IMR-90 (cell line): ENCODE measurements at regions not wholly inside any gene's neighbourhood (a gene's known extent, or its start where the extent isn't known, plus 50 kb on each side); places are given as distances from the start of the nearest gene placed in this dataset.

Experiments
- ATAC-seq: fragments of 200-7000 bp; cut with Tn5 transposase; 2 replicates; pipeline ENCODE4 v1.9.1; 2020; ENCODE audit warnings: low read depth, mild to moderate bottlenecking, moderate library complexity
- BruUV-seq: library from RNA; stranded (reverse); fragments of 400-500 nt; replicated peaks from 2 replicates; lab custom pipeline; 2021; lab: Mats Ljungman, UMichigan
- CTCF ChIA-PET: fragments of 300-600 bp; formaldehyde crosslinking; extraction: SDS; loops from one replicate; lab custom pipeline; 2021; ENCODE audit warnings: antibody characterized with exemption; lab: Yijun Ruan, JAX
- POLR2A ChIA-PET: fragments of 300-600 bp; sonication (Branson Sonifier 250); formaldehyde crosslinking; loops from one replicate; lab custom pipeline; 2022; ENCODE audit warnings: antibody characterized with exemption; ENCODE audit not compliant: unreplicated experiment; lab: Charles Lee
- DNase-seq: peaks from one replicate; pipeline ENCODE4 v3.0.0; 2013
- H2AFZ ChIP-seq: replicated peaks from 2 replicates; pipeline ENCODE3; 2013; ENCODE audit warnings: low read length, mild to moderate bottlenecking; ENCODE audit not compliant: poor library complexity
- H2AK5ac ChIP-seq: 2 replicates; pipeline ENCODE4 v1.6.1; 2013; ENCODE audit warnings: low read depth, low read length, inconsistent platforms
- H2AK9ac ChIP-seq: replicated peaks from 2 replicates; pipeline ENCODE3; 2013; ENCODE audit warnings: mild to moderate bottlenecking, low read depth, low read length, moderate library complexity; ENCODE audit not compliant: poor library complexity
- H2BK120ac ChIP-seq: 2 replicates; pipeline ENCODE4 v1.6.1; 2013; ENCODE audit warnings: low read depth, low read length, inconsistent platforms
- H2BK15ac ChIP-seq: 3 replicates; pipeline ENCODE4 v1.6.1; 2013; ENCODE audit warnings: low read depth, low read length, inconsistent platforms
- H2BK20ac ChIP-seq: 2 replicates; pipeline ENCODE4 v1.6.1; 2013; ENCODE audit warnings: low read depth, mild to moderate bottlenecking, inconsistent platforms, low read length, moderate library complexity
- H2BK5ac ChIP-seq: 2 replicates; pipeline ENCODE4 v1.6.1; 2013; ENCODE audit warnings: mild to moderate bottlenecking, low read depth, low read length, inconsistent platforms; ENCODE audit not compliant: poor library complexity, severe bottlenecking
- H3K14ac ChIP-seq: replicated peaks from 2 replicates; pipeline ENCODE4 v1.6.1; 2013; ENCODE audit warnings: low read depth, low read length, inconsistent platforms
- H3K18ac ChIP-seq: 2 replicates; pipeline ENCODE4 v1.6.1; 2013; ENCODE audit warnings: low read depth, low read length, control low read depth
- H3K23ac ChIP-seq: 2 replicates; pipeline ENCODE4 v1.6.1; 2013; ENCODE audit warnings: low read depth, low read length, inconsistent platforms
- H3K27ac ChIP-seq: 2 replicates; pipeline ENCODE4 v1.5.1; 2013; ENCODE audit warnings: mild to moderate bottlenecking, control low read depth, low read length; ENCODE audit not compliant: insufficient read depth
- H3K27me3 ChIP-seq: 2 replicates; pipeline ENCODE4 v1.6.1; 2013; ENCODE audit warnings: low read length; ENCODE audit not compliant: control insufficient read depth, insufficient read depth
- H3K36me3 ChIP-seq: 2 replicates; pipeline ENCODE4 v1.6.1; 2013; ENCODE audit warnings: low read length, mixed read lengths; ENCODE audit not compliant: control insufficient read depth, insufficient read depth
- H3K4ac ChIP-seq: 2 replicates; pipeline ENCODE4 v1.6.1; 2013; ENCODE audit warnings: low read depth, low read length, inconsistent platforms
- H3K4me1 ChIP-seq: 2 replicates; pipeline ENCODE4 v1.6.1; 2013; ENCODE audit warnings: low read length, mixed read lengths; ENCODE audit not compliant: control insufficient read depth, insufficient read depth
- H3K4me2 ChIP-seq: 2 replicates; pipeline ENCODE4 v1.6.1; 2013; ENCODE audit warnings: low read depth, mild to moderate bottlenecking, control low read depth, low read length, moderate library complexity
- H3K4me3 ChIP-seq: 2 replicates; pipeline ENCODE4 v1.5.1; 2013; ENCODE audit warnings: low read depth, mild to moderate bottlenecking, control low read depth, low read length, moderate library complexity; ENCODE audit not compliant: insufficient read depth
- H3K56ac ChIP-seq: 2 replicates; pipeline ENCODE4 v1.6.1; 2013; ENCODE audit warnings: low read length, inconsistent platforms; ENCODE audit not compliant: insufficient read depth; ENCODE audit errors: extremely low read depth
- H3K79me1 ChIP-seq, 2 experiments: 2 replicates each; pipeline ENCODE4 v1.6.1; 2013; ENCODE audit warnings: low read length in 2 of 2, inconsistent platforms in 1 of 2, low read depth in 1 of 2
- H3K9ac ChIP-seq: 2 replicates; pipeline ENCODE4 v1.6.1; 2013; ENCODE audit warnings: low read depth, low read length, control low read depth
- H3K9me1 ChIP-seq: 2 replicates; pipeline ENCODE4 v1.6.1; 2013; ENCODE audit warnings: low read length, inconsistent platforms; ENCODE audit not compliant: insufficient read depth
- H3K9me3 ChIP-seq: 2 replicates; pipeline ENCODE4 v1.6.1; 2013; ENCODE audit warnings: low read length; ENCODE audit not compliant: control insufficient read depth, insufficient read depth
- H4K20me1 ChIP-seq: 2 replicates; pipeline ENCODE4 v1.6.1; 2013; ENCODE audit warnings: low read length, inconsistent platforms; ENCODE audit not compliant: insufficient read depth
- H4K5ac ChIP-seq: 2 replicates; pipeline ENCODE4 v1.6.1; 2013; ENCODE audit warnings: mild to moderate bottlenecking, low read depth, low read length, control low read depth
- H4K8ac ChIP-seq, 2 experiments: 2 replicates each; pipeline ENCODE4 v1.6.1; 2013; ENCODE audit warnings: low read depth in 2 of 2, low read length in 2 of 2, control low read depth in 1 of 2, inconsistent platforms in 1 of 2
- H4K91ac ChIP-seq: 2 replicates; pipeline ENCODE4 v1.6.1; 2013; ENCODE audit warnings: low read depth, low read length, inconsistent platforms; ENCODE audit not compliant: insufficient read depth
- CEBPB ChIP-seq: IDR thresholded peaks from 2 replicates; pipeline ENCODE4 v1.6.1; 2012; ENCODE audit warnings: low read depth, low read length, improper control_type of control experiment
- FOS ChIP-seq: fragments of 150-350 bp; IDR thresholded peaks from 2 replicates; pipeline ENCODE4 v1.6.1; 2016; ENCODE audit warnings: low read depth, low read length
- MAFK ChIP-seq: IDR thresholded peaks from 2 replicates; pipeline ENCODE4 v1.6.1; 2012; ENCODE audit warnings: low read depth, low read length, improper control_type of control experiment
- MAZ ChIP-seq: IDR thresholded peaks from 2 replicates; pipeline ENCODE4 v1.6.1; 2012; ENCODE audit warnings: low read depth, mild to moderate bottlenecking, low read length, improper control_type of control experiment, moderate library complexity, borderline replicate concordance
- MXI1 ChIP-seq: IDR thresholded peaks from 2 replicates; pipeline ENCODE4 v1.6.1; 2012; ENCODE audit warnings: low read depth, mild to moderate bottlenecking, low read length, moderate library complexity, borderline replicate concordance
- NFE2L2 ChIP-seq: fragments of 150-350 bp; IDR thresholded peaks from 2 replicates; pipeline ENCODE4 v1.6.1; 2016; ENCODE audit warnings: low read depth, mild to moderate bottlenecking, low read length
- POLR2A ChIP-seq: IDR thresholded peaks from 2 replicates; pipeline ENCODE4 v1.6.1; 2012; ENCODE audit warnings: mild to moderate bottlenecking, low read depth, low read length
- RAD21 ChIP-seq: IDR thresholded peaks from 2 replicates; pipeline ENCODE4 v1.6.1; 2012; ENCODE audit warnings: low read length, improper control_type of control experiment
- RCOR1 ChIP-seq: IDR thresholded peaks from 2 replicates; pipeline ENCODE4 v1.6.1; 2012; ENCODE audit warnings: mild to moderate bottlenecking, low read length, improper control_type of control experiment; ENCODE audit not compliant: insufficient replicate concordance
- RFX5 ChIP-seq: IDR thresholded peaks from 2 replicates; pipeline ENCODE4 v1.8.0; 2012; ENCODE audit warnings: low read depth, mild to moderate bottlenecking, low read length, moderate library complexity
- SMC3 ChIP-seq: fragments of 150-350 bp; IDR thresholded peaks from 2 replicates; pipeline ENCODE4 v1.6.1; 2016; ENCODE audit warnings: low read depth, mild to moderate bottlenecking, antibody characterized with exemption, low read length, moderate library complexity
- WGBS, 2 experiments: methylation state at CpG; one replicate each; pipeline versions ENCODE4 v1.1.5 to v1.1.7; 2013; ENCODE audit warnings: missing lambda C conversion rate in 2 of 2; ENCODE audit not compliant: insufficient read length in 1 of 2; ENCODE audit errors: extremely low coverage in 2 of 2; 5-methylcytosine and 5-hydroxymethylcytosine counted together
- dilution Hi-C: fragments of 300-500 bp; cut with HindIII; formaldehyde crosslinking; loops from one replicate; pipeline ENCODE4 v1.14.3; 2018; ENCODE audit warnings: low sequenced_read_pairs; ENCODE audit not compliant: unreplicated experiment
- in situ Hi-C: fragments of 300-500 bp; cut with MboI; formaldehyde crosslinking; loops from 3 replicates; pipeline ENCODE4 v1.14.3; 2019; ENCODE audit warnings: low sequenced_read_pairs, inconsistent platforms, mixed read lengths
- intact Hi-C: fragments of 100-400 bp; cut with micrococcal nuclease; formaldehyde crosslinking; loops from 2 replicates; pipeline ENCODE4 v1.10.0; 2022
- TF ChIP-seq, protein P1 (sequence below): fragments of 150-350 bp; IDR thresholded peaks from 2 replicates; pipeline ENCODE4 v1.6.1; 2016; ENCODE audit warnings: low read depth, mild to moderate bottlenecking, low read length, moderate library complexity, borderline replicate concordance
- TF ChIP-seq, protein P2 (sequence below): fragments of 150-350 bp; IDR thresholded peaks from 2 replicates; pipeline ENCODE4 v1.6.1; 2017; ENCODE audit warnings: mild to moderate bottlenecking, antibody characterized with exemption, low read length, low read depth
- TF ChIP-seq, protein P3 (sequence below): conservative IDR thresholded peaks from 2 replicates; pipeline ENCODE4 v1.5.1; 2012; ENCODE audit warnings: mild to moderate bottlenecking, low read depth, low read length, improper control_type of control experiment

DNA sequence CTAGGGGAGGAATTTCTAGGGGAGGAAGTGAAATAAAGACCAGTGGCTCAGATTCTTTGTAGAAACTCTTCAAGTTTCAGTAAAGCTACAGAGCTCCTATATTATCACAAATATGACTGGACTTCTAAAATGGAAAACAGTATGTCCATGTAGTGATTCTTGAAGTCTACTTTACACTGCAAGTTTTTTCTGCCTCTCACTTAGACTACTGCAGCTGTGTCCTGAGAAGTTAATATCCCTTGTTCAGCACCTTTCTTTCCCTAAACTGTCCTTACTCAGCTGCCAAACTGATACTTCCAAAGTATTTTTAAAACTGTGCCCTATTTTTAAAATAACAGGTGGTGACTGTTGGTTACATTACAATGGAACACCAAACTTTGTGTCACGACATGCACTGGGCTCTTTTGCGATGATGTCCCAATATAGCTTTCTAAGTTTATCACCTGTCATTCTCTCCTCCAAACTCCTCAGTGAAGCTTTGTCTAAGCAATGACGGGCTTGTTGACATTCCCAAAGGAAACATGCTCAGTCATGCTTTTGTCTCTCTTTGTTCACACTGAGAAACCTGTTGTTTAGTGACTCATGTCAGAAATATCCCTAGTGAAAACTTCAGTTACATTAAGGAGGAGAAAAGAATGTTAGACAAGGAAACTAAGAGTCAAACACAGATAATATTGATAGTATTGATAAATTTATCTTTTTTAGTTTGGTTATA is 341.1 kb downstream of the ARL6IP6 start:
- Histone ChIP-seq H3K9ac (no peak overlapping the region), H3K9me1 (no peaks in the 10 kb centered on the region), H3K79me1 (no peaks in the 10 kb centered on the region), H3K4me2 (no peak overlapping the region), H2BK20ac (no peak overlapping the region), H3K14ac (no peak overlapping the region), H2BK15ac (no peak overlapping the region), H3K23ac (no peak overlapping the region), H2BK5ac (no peak overlapping the region), H2AK9ac (no peak overlapping the region), H3K56ac (no peak overlapping the region), H2AK5ac (no peak overlapping the region), H4K8ac (no peak overlapping the region), H3K18ac (no peak overlapping the region), H3K4me1 (no peaks in the 10 kb centered on the region), H3K27ac (no peak overlapping the region), H2AFZ (no peak overlapping the region), H3K4ac (no peak overlapping the region), H3K36me3 (no peaks in the 10 kb centered on the region), H4K5ac (no peak overlapping the region), H4K91ac (no peak overlapping the region), H3K4me3 (no peak overlapping the region), H3K9me3 (peaks cover 9% of the 10 kb centered on the region; the same call in 1 of the 2 replicates), H4K20me1 (no peaks in the 10 kb centered on the region), H3K27me3 (no peaks in the 10 kb centered on the region), H2BK120ac (no peak overlapping the region)
- no peak for DNase-seq
- dilution Hi-C loops (no loop called here), intact Hi-C loops (no loop called here), in situ Hi-C loops (no loop called here)
- WGBS, 2 experiments: no CpG with 5 or more reads among the region's 3 CpGs
- BruUV-seq: no TSS peak
- ATAC-seq: no peak
- ChIA-PET CTCF (no interaction called here), POLR2A (no interaction called here)
- TF ChIP-seq MAZ: no peak
- TF ChIP-seq MXI1: no peak
- no peak for TF ChIP-seq CEBPB
- TF ChIP-seq RCOR1: no peak
- no peak for TF ChIP-seq SMC3
- no peak for TF ChIP-seq MAFK
- TF ChIP-seq FOS: no peak
- no peak for TF ChIP-seq POLR2A
- TF ChIP-seq RAD21: no peak
- no peak for TF ChIP-seq NFE2L2
- TF ChIP-seq, protein P1, sequence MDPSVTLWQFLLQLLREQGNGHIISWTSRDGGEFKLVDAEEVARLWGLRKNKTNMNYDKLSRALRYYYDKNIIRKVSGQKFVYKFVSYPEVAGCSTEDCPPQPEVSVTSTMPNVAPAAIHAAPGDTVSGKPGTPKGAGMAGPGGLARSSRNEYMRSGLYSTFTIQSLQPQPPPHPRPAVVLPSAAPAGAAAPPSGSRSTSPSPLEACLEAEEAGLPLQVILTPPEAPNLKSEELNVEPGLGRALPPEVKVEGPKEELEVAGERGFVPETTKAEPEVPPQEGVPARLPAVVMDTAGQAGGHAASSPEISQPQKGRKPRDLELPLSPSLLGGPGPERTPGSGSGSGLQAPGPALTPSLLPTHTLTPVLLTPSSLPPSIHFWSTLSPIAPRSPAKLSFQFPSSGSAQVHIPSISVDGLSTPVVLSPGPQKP: no peak
- TF ChIP-seq, protein P2, sequence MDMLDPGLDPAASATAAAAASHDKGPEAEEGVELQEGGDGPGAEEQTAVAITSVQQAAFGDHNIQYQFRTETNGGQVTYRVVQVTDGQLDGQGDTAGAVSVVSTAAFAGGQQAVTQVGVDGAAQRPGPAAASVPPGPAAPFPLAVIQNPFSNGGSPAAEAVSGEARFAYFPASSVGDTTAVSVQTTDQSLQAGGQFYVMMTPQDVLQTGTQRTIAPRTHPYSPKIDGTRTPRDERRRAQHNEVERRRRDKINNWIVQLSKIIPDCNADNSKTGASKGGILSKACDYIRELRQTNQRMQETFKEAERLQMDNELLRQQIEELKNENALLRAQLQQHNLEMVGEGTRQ: no peak
- TF ChIP-seq RFX5: no peak
- TF ChIP-seq, protein P3, sequence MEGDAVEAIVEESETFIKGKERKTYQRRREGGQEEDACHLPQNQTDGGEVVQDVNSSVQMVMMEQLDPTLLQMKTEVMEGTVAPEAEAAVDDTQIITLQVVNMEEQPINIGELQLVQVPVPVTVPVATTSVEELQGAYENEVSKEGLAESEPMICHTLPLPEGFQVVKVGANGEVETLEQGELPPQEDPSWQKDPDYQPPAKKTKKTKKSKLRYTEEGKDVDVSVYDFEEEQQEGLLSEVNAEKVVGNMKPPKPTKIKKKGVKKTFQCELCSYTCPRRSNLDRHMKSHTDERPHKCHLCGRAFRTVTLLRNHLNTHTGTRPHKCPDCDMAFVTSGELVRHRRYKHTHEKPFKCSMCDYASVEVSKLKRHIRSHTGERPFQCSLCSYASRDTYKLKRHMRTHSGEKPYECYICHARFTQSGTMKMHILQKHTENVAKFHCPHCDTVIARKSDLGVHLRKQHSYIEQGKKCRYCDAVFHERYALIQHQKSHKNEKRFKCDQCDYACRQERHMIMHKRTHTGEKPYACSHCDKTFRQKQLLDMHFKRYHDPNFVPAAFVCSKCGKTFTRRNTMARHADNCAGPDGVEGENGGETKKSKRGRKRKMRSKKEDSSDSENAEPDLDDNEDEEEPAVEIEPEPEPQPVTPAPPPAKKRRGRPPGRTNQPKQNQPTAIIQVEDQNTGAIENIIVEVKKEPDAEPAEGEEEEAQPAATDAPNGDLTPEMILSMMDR: no peak
